Tibial nerve (tissue), 4 donors: ENCODE measurements at regions not wholly inside any gene's neighbourhood (a gene's known extent, or its start where the extent isn't known, plus 50 kb on each side); places are given as distances from the start of the nearest gene placed in this dataset.

Source experiments
- CTCF ChIP-seq, 5 experiments: fragments of 200-600 bp in 3 of 5; fragments of 450-650 bp in 2 of 5; sonication (generic) in 3 of 5; IDR thresholded peaks; one replicate each; pipeline ENCODE4 v1.5.1; 2016 to 2019; ENCODE audit warnings: antibody characterized with exemption in 5 of 5, mild to moderate bottlenecking in 3 of 5, moderate library complexity in 2 of 5
- EP300 ChIP-seq, 2 donors: sonication (generic); formaldehyde crosslinking; IDR thresholded peaks; one replicate each; pipeline ENCODE4 v1.6.1; 2017; ENCODE audit warnings: antibody characterized with exemption in 2 of 2, mild to moderate bottlenecking in 1 of 2
- POLR2A ChIP-seq, 2 donors: fragments of 450-650 bp; IDR thresholded peaks; one replicate each; pipeline ENCODE4 v1.6.1; 2017; ENCODE audit warnings: antibody characterized with exemption in 2 of 2, mild to moderate bottlenecking in 2 of 2, moderate library complexity in 2 of 2

DNA sequence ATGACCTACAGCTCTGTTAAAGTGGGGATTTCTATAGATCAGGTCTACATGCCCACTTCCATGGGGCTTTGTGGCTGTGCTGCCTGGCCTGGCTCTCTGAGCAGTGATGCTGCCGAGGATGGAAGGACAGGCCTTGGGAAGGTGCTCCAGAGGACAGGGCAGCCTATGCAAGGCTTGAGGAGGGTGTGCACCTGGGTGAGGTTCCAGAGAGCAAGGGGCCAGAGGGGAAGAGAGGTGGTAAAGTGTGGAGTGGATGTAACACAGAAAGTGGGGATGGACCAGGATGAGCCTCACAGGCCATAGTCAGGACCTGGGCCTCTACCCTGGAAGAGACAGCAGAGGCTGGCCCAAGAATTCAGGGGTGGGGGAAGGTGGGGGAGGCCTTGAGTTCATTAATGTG, 826.4 kb downstream of the DCDC2C start:
- no peak for TF ChIP-seq POLR2A (IDR thresholded peaks at IDR 0.05)
- TF ChIP-seq CTCF (IDR thresholded peaks at IDR 0.05): no peak
- TF ChIP-seq EP300 (IDR thresholded peaks at IDR 0.05): no peak
